NCI-H2171 treated with DMSO at 0.1 percent for 48 hours (cell line): ENCODE measurements at regions not wholly inside any gene's neighbourhood (a gene's known extent, or its start where the extent isn't known, plus 50 kb on each side); places are given as distances from the start of the nearest gene placed in this dataset.
A peak's percentile ranks its signal among the peaks of the same experiment; 100 is the strongest.
"Not testable (repeated sequence)": the region's sequence is repeated elsewhere in the genome, so short reads cannot be mapped to it uniquely, and the experiment has no call there.

Experiments
- DNase-seq: peaks from one replicate; lab custom pipeline; 2025; lab: John Stamatoyannopoulos, UW

GRCh38 chr14:106477600-106477999, 951.2 kb downstream of the TMEM121 start:
- not testable (repeated sequence) for DNase-seq

- DNase-seq: not testable (repeated sequence)
Observed at GRCh38 chr14:106480287-106480686, 953.9 kb downstream of the TMEM121 start.

- not testable (repeated sequence) for DNase-seq
Observed at GRCh38 chr14:106482213-106482612, 955.8 kb downstream of the TMEM121 start.

- DNase-seq: no peak
Observed at GRCh38 chr14:106487600-106487999, 961.2 kb downstream of the TMEM121 start.

- no peak for DNase-seq
Observed at GRCh38 chr14:106488291-106488690, 961.9 kb downstream of the TMEM121 start.

- no peak for DNase-seq
Observed at GRCh38 chr14:106489112-106489881, 962.9 kb downstream of the TMEM121 start.

- no peak for DNase-seq
Observed at GRCh38 chr14:106490442-106490841, 964.1 kb downstream of the TMEM121 start.

- peak; percentile 6 for DNase-seq
Observed at GRCh38 chr14:106491851-106492250, 965.5 kb downstream of the TMEM121 start.

- no peak for DNase-seq
Observed at GRCh38 chr14:106493962-106494823, 967.8 kb downstream of the TMEM121 start.

- DNase-seq: no peak
Observed at GRCh38 chr14:106500571-106500970, 974.2 kb downstream of the TMEM121 start.

GRCh38 chr14:106501898-106502297, 975.5 kb downstream of the TMEM121 start:
- DNase-seq: no peak

- DNase-seq: no peak
Observed at GRCh38 chr14:106505366-106505765, 979.0 kb downstream of the TMEM121 start.

GRCh38 chr14:106506881-106507305, 980.5 kb downstream of the TMEM121 start:
- DNase-seq: no peak

GRCh38 chr14:106507354-106507753, 981.0 kb downstream of the TMEM121 start:
- DNase-seq: no peak

GRCh38 chr14:106508216-106508615, 981.8 kb downstream of the TMEM121 start:
- DNase-seq: no peak

GRCh38 chr14:106509176-106509575, 982.8 kb downstream of the TMEM121 start:
- no peak for DNase-seq

- DNase-seq: no peak
Observed at GRCh38 chr14:106509807-106510206, 983.4 kb downstream of the TMEM121 start.

- DNase-seq: no peak
Observed at GRCh38 chr14:106511006-106511799, 984.8 kb downstream of the TMEM121 start.

- no peak for DNase-seq
Observed at GRCh38 chr14:106511800-106512198, 985.4 kb downstream of the TMEM121 start.

- DNase-seq: no peak
Observed at GRCh38 chr14:106513302-106513701, 986.9 kb downstream of the TMEM121 start.

GRCh38 chr14:106518054-106518943, 991.9 kb downstream of the TMEM121 start:
- DNase-seq: no peak
